ENCODE measurements at regions not wholly inside any gene's neighbourhood (a gene's known extent, or its start where the extent isn't known, plus 50 kb on each side); places are given as distances from the start of the nearest gene placed in this dataset.

- H3K4me3 ChIP-seq (ENCODE audit: control insufficient read depth, low read depth, low read length): no peak overlapping the region
- TF ChIP-seq, protein P1, sequence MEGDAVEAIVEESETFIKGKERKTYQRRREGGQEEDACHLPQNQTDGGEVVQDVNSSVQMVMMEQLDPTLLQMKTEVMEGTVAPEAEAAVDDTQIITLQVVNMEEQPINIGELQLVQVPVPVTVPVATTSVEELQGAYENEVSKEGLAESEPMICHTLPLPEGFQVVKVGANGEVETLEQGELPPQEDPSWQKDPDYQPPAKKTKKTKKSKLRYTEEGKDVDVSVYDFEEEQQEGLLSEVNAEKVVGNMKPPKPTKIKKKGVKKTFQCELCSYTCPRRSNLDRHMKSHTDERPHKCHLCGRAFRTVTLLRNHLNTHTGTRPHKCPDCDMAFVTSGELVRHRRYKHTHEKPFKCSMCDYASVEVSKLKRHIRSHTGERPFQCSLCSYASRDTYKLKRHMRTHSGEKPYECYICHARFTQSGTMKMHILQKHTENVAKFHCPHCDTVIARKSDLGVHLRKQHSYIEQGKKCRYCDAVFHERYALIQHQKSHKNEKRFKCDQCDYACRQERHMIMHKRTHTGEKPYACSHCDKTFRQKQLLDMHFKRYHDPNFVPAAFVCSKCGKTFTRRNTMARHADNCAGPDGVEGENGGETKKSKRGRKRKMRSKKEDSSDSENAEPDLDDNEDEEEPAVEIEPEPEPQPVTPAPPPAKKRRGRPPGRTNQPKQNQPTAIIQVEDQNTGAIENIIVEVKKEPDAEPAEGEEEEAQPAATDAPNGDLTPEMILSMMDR (IDR thresholded peaks at IDR 0.05; ENCODE audit: control insufficient read depth, insufficient read depth, low read depth, low read length, missing control alignments): no peak
- no peak for DNase-seq (ENCODE audit: low read depth)
These were observed 473.8 kb upstream of the MC4R start for GRCh38 chr18:60846396-60846795.

DNA sequence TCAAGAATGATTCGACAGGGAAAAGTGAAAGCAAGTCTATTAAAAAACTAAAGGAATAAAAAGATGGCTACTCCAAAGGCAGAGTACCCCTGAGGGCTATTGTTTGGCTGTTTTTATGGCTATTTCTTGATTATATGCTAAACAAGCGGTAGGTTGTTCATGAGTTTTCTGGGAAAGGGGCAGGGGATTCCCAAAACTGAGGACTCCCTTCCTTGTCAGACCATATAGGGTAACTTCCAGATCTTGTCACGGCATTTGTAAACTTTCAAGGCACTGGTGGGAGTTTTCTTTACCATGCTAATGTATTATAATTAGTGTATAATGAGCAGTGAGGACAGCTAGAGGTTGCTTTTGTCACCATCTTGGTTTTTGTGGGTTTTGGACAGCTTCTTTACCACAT, 474.9 kb upstream of the MC4R start:
- no peak overlapping the region for H3K4me3 ChIP-seq (ENCODE audit: control insufficient read depth, low read depth, low read length)
- TF ChIP-seq, protein P1 (IDR thresholded peaks at IDR 0.05; ENCODE audit: control insufficient read depth, insufficient read depth, low read depth, low read length, missing control alignments): no peak
- DNase-seq (ENCODE audit: low read depth): no peak

- DNase-seq (ENCODE audit: low read depth): no peak
- TF ChIP-seq, protein P1 (IDR thresholded peaks at IDR 0.05; ENCODE audit: control insufficient read depth, insufficient read depth, low read depth, low read length, missing control alignments): no peak
- no peak overlapping the region for H3K4me3 ChIP-seq (ENCODE audit: control insufficient read depth, low read depth, low read length)
These were observed 471.7 kb upstream of the CDH20 start for GRCh38 chr18:60861575-60861974.

GRCh38 chr18:60862988-60863387, 470.2 kb upstream of the CDH20 start:
- no peak overlapping the region for H3K4me3 ChIP-seq (ENCODE audit: control insufficient read depth, low read depth, low read length)
- DNase-seq (ENCODE audit: low read depth): no peak
- TF ChIP-seq, protein P1 (IDR thresholded peaks at IDR 0.05; ENCODE audit: control insufficient read depth, insufficient read depth, low read depth, low read length, missing control alignments): no peak

GRCh38 chr18:60865801-60866200, 467.4 kb upstream of the CDH20 start:
- no peak for DNase-seq (ENCODE audit: low read depth)
- H3K4me3 ChIP-seq (ENCODE audit: control insufficient read depth, low read depth, low read length): no peak overlapping the region
- TF ChIP-seq, protein P1 (IDR thresholded peaks at IDR 0.05; ENCODE audit: control insufficient read depth, insufficient read depth, low read depth, low read length, missing control alignments): no peak

GRCh38 chr18:60870261-60871153, 462.7 kb upstream of the CDH20 start:
- DNase-seq (ENCODE audit: low read depth): no peak
- TF ChIP-seq, protein P1 (IDR thresholded peaks at IDR 0.05; ENCODE audit: control insufficient read depth, insufficient read depth, low read depth, low read length, missing control alignments): no peak
- H3K4me3 ChIP-seq (ENCODE audit: control insufficient read depth, low read depth, low read length): no peak overlapping the region

All from AG09309 (cell line).